WTC11 (cell line): ENCODE measurements at regions not wholly inside any gene's neighbourhood (a gene's known extent, or its start where the extent isn't known, plus 50 kb on each side); places are given as distances from the start of the nearest gene placed in this dataset.

ENCODE experiments used
- ATAC-seq: fragments of 200-7000 bp; cut with Tn5 transposase; 2 replicates; pipeline ENCODE4 v1.10.0; 2021; ENCODE audit warnings: mild to moderate bottlenecking, moderate library complexity
- CTCF ChIA-PET: fragments of 300-600 bp; sonication (Branson Sonifier 250); formaldehyde crosslinking; loops from one replicate; lab custom pipeline; 2021; ENCODE audit warnings: antibody characterized with exemption; lab: Charles Lee
- POLR2A ChIA-PET: fragments of 350-600 bp; sonication (Branson Sonifier 250); formaldehyde crosslinking; loops from one replicate; lab custom pipeline; 2021; ENCODE audit warnings: antibody characterized with exemption; lab: Charles Lee
- DNase-seq: peaks from one replicate; pipeline ENCODE4 v3.0.0; 2021; ENCODE audit warnings: low spot score
- H3K27ac Mint-ChIP-seq: 2 replicates; pipeline ENCODE4 v1.8.0; 2021; ENCODE audit warnings: mixed read lengths
- H3K27me3 Mint-ChIP-seq: 2 replicates; pipeline ENCODE4 v1.8.0; 2021; ENCODE audit warnings: low read depth, mild to moderate bottlenecking, moderate library complexity, mixed read lengths
- H3K36me3 Mint-ChIP-seq: 2 replicates; pipeline ENCODE4 v1.8.0; 2021; ENCODE audit warnings: mixed read lengths
- H3K4me1 Mint-ChIP-seq: 2 replicates; pipeline ENCODE4 v1.8.0; 2022; ENCODE audit warnings: mixed read lengths
- H3K4me3 Mint-ChIP-seq: 2 replicates; pipeline ENCODE4 v1.8.0; 2021; ENCODE audit warnings: mild to moderate bottlenecking, moderate library complexity, mixed read lengths
- H3K9me3 Mint-ChIP-seq: 2 replicates; pipeline ENCODE4 v1.8.0; 2021; ENCODE audit warnings: mixed read lengths
- CREM ChIP-seq: sonication (generic); formaldehyde crosslinking; IDR thresholded peaks from 2 replicates; pipeline ENCODE4 v1.8.1; 2022; ENCODE audit warnings: mild to moderate bottlenecking, missing genetic modification reagents, moderate library complexity
- ETV6 ChIP-seq: sonication (generic); formaldehyde crosslinking; IDR thresholded peaks from 2 replicates; pipeline ENCODE4 v1.8.1; 2022; ENCODE audit warnings: mild to moderate bottlenecking, missing genetic modification reagents
- GRHL2 ChIP-seq: fragments of 250-450 bp; sonication (Bioruptor Pico); IDR thresholded peaks from 2 replicates; pipeline ENCODE4 v1.8.0; 2022; ENCODE audit warnings: mild to moderate bottlenecking, moderate library complexity; ENCODE audit not compliant: insufficient replicate concordance, severe bottlenecking
- IRF2 ChIP-seq: sonication (generic); formaldehyde crosslinking; IDR thresholded peaks from 2 replicates; pipeline ENCODE4 v1.8.0; 2022; ENCODE audit warnings: low read depth, missing genetic modification reagents, borderline replicate concordance
- JAZF1 ChIP-seq: fragments of 250-450 bp; sonication (Bioruptor Pico); IDR thresholded peaks from 2 replicates; pipeline ENCODE4 v1.9.0; 2021; ENCODE audit warnings: moderate library complexity, mild to moderate bottlenecking, inconsistent platforms
- NR2C2 ChIP-seq: sonication (generic); formaldehyde crosslinking; IDR thresholded peaks from 2 replicates; pipeline ENCODE4 v1.8.0; 2022; ENCODE audit warnings: mild to moderate bottlenecking, missing genetic modification reagents
- ZNF232 ChIP-seq: sonication (generic); formaldehyde crosslinking; IDR thresholded peaks from 2 replicates; pipeline ENCODE4 v1.8.0; 2022; ENCODE audit warnings: mild to moderate bottlenecking, missing genetic modification reagents
- ZNF396 ChIP-seq: fragments of 250-450 bp; sonication (Bioruptor Pico); IDR thresholded peaks from 2 replicates; pipeline ENCODE4 v1.8.0; 2021; ENCODE audit warnings: mild to moderate bottlenecking, moderate library complexity, borderline replicate concordance
- ZNF416 ChIP-seq: fragments of 250-450 bp; sonication (Bioruptor Pico); IDR thresholded peaks from 2 replicates; pipeline ENCODE4 v1.9.0; 2021; ENCODE audit warnings: mild to moderate bottlenecking, inconsistent platforms
- TF ChIP-seq, protein P1 (sequence below): sonication (generic); formaldehyde crosslinking; IDR thresholded peaks from 2 replicates; pipeline ENCODE4 v1.8.0; 2023; ENCODE audit warnings: missing genetic modification reagents, mild to moderate bottlenecking, borderline replicate concordance
- TF ChIP-seq, protein P2 (sequence below): sonication (generic); formaldehyde crosslinking; conservative IDR thresholded peaks from 2 replicates; pipeline ENCODE4 v1.8.1; 2022; ENCODE audit warnings: mild to moderate bottlenecking, missing genetic modification reagents
- TF ChIP-seq, protein P3 (sequence below): fragments of 250-450 bp; sonication (Bioruptor Pico); IDR thresholded peaks from 2 replicates; pipeline ENCODE4 v1.9.0; 2021; ENCODE audit warnings: moderate library complexity, mild to moderate bottlenecking, inconsistent platforms, borderline replicate concordance
- TF ChIP-seq, protein P4 (sequence below): fragments of 250-450 bp; sonication (Bioruptor Pico); IDR thresholded peaks from 2 replicates; pipeline ENCODE4 v1.9.0; 2021; ENCODE audit warnings: mild to moderate bottlenecking
- TF ChIP-seq, protein P5 (sequence below): sonication (generic); formaldehyde crosslinking; IDR thresholded peaks from 2 replicates; pipeline ENCODE4 v1.8.1; 2022; ENCODE audit warnings: mild to moderate bottlenecking, moderate library complexity, missing genetic modification reagents
- TF ChIP-seq, protein P6 (sequence below): sonication (generic); formaldehyde crosslinking; conservative IDR thresholded peaks from 2 replicates; pipeline ENCODE4 v1.8.1; 2023; ENCODE audit warnings: mild to moderate bottlenecking, low read depth, missing genetic modification reagents, moderate library complexity
- TF ChIP-seq, protein P7 (sequence below): sonication (generic); formaldehyde crosslinking; IDR thresholded peaks from 2 replicates; pipeline ENCODE4 v1.8.0; 2022; ENCODE audit warnings: mild to moderate bottlenecking, missing genetic modification reagents

DNA sequence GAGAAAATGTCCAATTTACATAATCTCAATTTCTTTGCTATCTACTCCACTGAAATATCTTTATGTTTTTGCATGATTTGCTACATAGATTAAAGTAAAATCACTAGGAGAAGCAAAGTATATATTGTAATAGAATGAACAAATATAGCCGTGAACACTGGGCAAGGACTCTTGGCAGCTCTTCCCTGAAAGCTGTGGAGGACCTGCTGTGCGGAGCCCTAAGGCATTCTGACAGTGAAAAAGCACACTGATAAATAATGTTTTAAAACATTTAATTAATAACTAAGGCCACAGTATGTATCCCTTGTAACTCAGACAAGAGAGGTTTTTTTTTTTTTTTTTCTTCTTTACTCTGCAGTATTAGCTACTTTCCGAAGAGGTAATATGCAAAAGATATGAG is 256.1 kb upstream of the DPYD start:
- TF ChIP-seq ZNF232 (no peak), ZNF416 (no peak), ZNF396 (CRISPR knock-in tag) (no peak), JAZF1 (CRISPR knock-in tag) (no peak), ETV6 (CRISPR knock-in tag) (no peak), CREM (CRISPR knock-in tag) (no peak)
- TF ChIP-seq, protein P1, sequence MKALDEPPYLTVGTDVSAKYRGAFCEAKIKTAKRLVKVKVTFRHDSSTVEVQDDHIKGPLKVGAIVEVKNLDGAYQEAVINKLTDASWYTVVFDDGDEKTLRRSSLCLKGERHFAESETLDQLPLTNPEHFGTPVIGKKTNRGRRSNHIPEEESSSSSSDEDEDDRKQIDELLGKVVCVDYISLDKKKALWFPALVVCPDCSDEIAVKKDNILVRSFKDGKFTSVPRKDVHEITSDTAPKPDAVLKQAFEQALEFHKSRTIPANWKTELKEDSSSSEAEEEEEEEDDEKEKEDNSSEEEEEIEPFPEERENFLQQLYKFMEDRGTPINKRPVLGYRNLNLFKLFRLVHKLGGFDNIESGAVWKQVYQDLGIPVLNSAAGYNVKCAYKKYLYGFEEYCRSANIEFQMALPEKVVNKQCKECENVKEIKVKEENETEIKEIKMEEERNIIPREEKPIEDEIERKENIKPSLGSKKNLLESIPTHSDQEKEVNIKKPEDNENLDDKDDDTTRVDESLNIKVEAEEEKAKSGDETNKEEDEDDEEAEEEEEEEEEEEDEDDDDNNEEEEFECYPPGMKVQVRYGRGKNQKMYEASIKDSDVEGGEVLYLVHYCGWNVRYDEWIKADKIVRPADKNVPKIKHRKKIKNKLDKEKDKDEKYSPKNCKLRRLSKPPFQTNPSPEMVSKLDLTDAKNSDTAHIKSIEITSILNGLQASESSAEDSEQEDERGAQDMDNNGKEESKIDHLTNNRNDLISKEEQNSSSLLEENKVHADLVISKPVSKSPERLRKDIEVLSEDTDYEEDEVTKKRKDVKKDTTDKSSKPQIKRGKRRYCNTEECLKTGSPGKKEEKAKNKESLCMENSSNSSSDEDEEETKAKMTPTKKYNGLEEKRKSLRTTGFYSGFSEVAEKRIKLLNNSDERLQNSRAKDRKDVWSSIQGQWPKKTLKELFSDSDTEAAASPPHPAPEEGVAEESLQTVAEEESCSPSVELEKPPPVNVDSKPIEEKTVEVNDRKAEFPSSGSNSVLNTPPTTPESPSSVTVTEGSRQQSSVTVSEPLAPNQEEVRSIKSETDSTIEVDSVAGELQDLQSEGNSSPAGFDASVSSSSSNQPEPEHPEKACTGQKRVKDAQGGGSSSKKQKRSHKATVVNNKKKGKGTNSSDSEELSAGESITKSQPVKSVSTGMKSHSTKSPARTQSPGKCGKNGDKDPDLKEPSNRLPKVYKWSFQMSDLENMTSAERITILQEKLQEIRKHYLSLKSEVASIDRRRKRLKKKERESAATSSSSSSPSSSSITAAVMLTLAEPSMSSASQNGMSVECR (CRISPR knock-in tag) = no peak
- TF ChIP-seq, protein P2, sequence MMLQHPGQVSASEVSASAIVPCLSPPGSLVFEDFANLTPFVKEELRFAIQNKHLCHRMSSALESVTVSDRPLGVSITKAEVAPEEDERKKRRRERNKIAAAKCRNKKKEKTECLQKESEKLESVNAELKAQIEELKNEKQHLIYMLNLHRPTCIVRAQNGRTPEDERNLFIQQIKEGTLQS (CRISPR knock-in tag) = no peak
- TF ChIP-seq, all 79 proteins: peak for 0
- Mint-ChIP-seq H3K4me3 (no peak overlapping the region), H3K9me3 (no peaks in the 10 kb centered on the region), H3K4me1 (no peaks in the 10 kb centered on the region), H3K27ac (no peak overlapping the region), H3K27me3 (no peaks in the 10 kb centered on the region; the same call in 1 of the 2 replicates), H3K36me3 (no peaks in the 10 kb centered on the region)
- no peak for DNase-seq
- CTCF ChIA-PET = no interaction called here
- POLR2A ChIA-PET = interaction anchor here (0.6 kb wide), 1 partner anchor 21 kb away, joined by 3 read pairs; no protein-coding TSS in a partner anchor
- ATAC-seq = no peak

DNA sequence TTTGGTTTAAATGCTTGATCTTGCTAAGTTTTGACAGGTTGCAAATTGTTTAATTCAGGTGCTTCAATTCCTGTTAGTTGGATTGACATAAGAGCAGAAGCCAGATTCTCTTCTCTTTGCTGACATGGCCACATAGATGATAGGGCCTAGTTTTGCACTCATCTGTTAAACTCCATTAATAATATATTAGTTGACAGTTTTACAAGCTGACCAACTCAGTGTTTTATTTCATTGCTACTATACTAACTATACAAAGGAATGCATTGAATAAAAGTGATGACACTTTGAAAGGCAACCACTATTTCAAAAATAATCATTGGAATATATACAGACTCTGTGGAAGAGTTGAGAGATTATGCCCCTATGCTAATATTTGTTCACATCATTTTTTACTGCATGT is 255.6 kb upstream of the DPYD start:
- POLR2A ChIA-PET = no interaction called here
- TF ChIP-seq, protein P3, sequence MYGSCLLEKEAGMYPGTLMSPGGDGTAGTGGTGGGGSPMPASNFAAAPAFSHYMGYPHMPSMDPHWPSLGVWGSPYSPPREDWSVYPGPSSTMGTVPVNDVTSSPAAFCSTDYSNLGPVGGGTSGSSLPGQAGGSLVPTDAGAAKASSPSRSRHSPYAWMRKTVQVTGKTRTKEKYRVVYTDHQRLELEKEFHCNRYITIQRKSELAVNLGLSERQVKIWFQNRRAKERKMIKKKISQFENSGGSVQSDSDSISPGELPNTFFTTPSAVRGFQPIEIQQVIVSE = no peak
- TF ChIP-seq, protein P4, sequence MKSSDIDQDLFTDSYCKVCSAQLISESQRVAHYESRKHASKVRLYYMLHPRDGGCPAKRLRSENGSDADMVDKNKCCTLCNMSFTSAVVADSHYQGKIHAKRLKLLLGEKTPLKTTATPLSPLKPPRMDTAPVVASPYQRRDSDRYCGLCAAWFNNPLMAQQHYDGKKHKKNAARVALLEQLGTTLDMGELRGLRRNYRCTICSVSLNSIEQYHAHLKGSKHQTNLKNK (CRISPR knock-in tag) = no peak
- TF ChIP-seq, protein P5, sequence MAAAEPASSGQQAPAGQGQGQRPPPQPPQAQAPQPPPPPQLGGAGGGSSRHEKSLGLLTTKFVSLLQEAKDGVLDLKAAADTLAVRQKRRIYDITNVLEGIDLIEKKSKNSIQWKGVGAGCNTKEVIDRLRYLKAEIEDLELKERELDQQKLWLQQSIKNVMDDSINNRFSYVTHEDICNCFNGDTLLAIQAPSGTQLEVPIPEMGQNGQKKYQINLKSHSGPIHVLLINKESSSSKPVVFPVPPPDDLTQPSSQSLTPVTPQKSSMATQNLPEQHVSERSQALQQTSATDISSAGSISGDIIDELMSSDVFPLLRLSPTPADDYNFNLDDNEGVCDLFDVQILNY (CRISPR knock-in tag) = no peak
- TF ChIP-seq IRF2 (CRISPR knock-in tag) (no peak), NR2C2 (CRISPR knock-in tag) (no peak), GRHL2 (CRISPR knock-in tag) (no peak)
- TF ChIP-seq, protein P6, sequence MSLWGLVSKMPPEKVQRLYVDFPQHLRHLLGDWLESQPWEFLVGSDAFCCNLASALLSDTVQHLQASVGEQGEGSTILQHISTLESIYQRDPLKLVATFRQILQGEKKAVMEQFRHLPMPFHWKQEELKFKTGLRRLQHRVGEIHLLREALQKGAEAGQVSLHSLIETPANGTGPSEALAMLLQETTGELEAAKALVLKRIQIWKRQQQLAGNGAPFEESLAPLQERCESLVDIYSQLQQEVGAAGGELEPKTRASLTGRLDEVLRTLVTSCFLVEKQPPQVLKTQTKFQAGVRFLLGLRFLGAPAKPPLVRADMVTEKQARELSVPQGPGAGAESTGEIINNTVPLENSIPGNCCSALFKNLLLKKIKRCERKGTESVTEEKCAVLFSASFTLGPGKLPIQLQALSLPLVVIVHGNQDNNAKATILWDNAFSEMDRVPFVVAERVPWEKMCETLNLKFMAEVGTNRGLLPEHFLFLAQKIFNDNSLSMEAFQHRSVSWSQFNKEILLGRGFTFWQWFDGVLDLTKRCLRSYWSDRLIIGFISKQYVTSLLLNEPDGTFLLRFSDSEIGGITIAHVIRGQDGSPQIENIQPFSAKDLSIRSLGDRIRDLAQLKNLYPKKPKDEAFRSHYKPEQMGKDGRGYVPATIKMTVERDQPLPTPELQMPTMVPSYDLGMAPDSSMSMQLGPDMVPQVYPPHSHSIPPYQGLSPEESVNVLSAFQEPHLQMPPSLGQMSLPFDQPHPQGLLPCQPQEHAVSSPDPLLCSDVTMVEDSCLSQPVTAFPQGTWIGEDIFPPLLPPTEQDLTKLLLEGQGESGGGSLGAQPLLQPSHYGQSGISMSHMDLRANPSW = no peak
- TF ChIP-seq, protein P7, sequence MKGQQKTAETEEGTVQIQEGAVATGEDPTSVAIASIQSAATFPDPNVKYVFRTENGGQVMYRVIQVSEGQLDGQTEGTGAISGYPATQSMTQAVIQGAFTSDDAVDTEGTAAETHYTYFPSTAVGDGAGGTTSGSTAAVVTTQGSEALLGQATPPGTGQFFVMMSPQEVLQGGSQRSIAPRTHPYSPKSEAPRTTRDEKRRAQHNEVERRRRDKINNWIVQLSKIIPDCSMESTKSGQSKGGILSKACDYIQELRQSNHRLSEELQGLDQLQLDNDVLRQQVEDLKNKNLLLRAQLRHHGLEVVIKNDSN (CRISPR knock-in tag) = no peak
- TF ChIP-seq, all 79 proteins: peak for 0
- H3K4me1 Mint-ChIP-seq = no peaks in the 10 kb centered on the region
- CTCF ChIA-PET = no interaction called here
- no peaks in the 10 kb centered on the region; the same call in 1 of the 2 replicates for H3K27me3 Mint-ChIP-seq
- H3K36me3 Mint-ChIP-seq = no peaks in the 10 kb centered on the region
- no peak for DNase-seq
- H3K27ac Mint-ChIP-seq = no peak overlapping the region
- H3K9me3 Mint-ChIP-seq = no peaks in the 10 kb centered on the region
- no peak overlapping the region for H3K4me3 Mint-ChIP-seq
- no peak for ATAC-seq
